NT2/D1 (cell line): ENCODE measurements at regions not wholly inside any gene's neighbourhood (a gene's known extent, or its start where the extent isn't known, plus 50 kb on each side); places are given as distances from the start of the nearest gene placed in this dataset.

Experiments used
- DNase-seq: peaks from one replicate; pipeline ENCODE4 v3.0.0-alpha.2; 2011; ENCODE audit warnings: low read depth, low spot score
- H3K27me3 ChIP-seq: 2 replicates; pipeline ENCODE4 v1.6.0; 2011; ENCODE audit warnings: mild to moderate bottlenecking; ENCODE audit not compliant: insufficient read length, insufficient read depth
- H3K36me3 ChIP-seq: 2 replicates; pipeline ENCODE4 v1.6.1; 2011; ENCODE audit warnings: mild to moderate bottlenecking, low read length, mixed read lengths; ENCODE audit not compliant: insufficient read depth, insufficient read length
- H3K4me1 ChIP-seq: 2 replicates; pipeline ENCODE4 v1.5.1; 2011; ENCODE audit not compliant: insufficient read depth, insufficient read length
- H3K4me3 ChIP-seq: 2 replicates; pipeline ENCODE4 v1.5.1; 2011; ENCODE audit warnings: low read depth; ENCODE audit not compliant: insufficient read length
- H3K9ac ChIP-seq: 2 replicates; pipeline ENCODE4 v1.6.0; 2011; ENCODE audit warnings: low read depth; ENCODE audit not compliant: insufficient read length
- H3K9me3 ChIP-seq: 2 replicates; pipeline ENCODE4 v1.5.1; 2011; ENCODE audit warnings: mild to moderate bottlenecking, low read length; ENCODE audit not compliant: insufficient read depth
- SUZ12 ChIP-seq: IDR thresholded peaks from 2 replicates; pipeline ENCODE4 v1.6.1; 2011; ENCODE audit not compliant: insufficient read length, insufficient read depth; ENCODE audit errors: extremely low read depth
- YY1 ChIP-seq: IDR thresholded peaks from 2 replicates; pipeline ENCODE4 v1.6.1; 2011; ENCODE audit not compliant: insufficient read length, insufficient read depth
- ZNF274 ChIP-seq: IDR thresholded peaks from 2 replicates; pipeline ENCODE4 v1.6.1; 2011; ENCODE audit warnings: mild to moderate bottlenecking, low read depth, low read length

DNA sequence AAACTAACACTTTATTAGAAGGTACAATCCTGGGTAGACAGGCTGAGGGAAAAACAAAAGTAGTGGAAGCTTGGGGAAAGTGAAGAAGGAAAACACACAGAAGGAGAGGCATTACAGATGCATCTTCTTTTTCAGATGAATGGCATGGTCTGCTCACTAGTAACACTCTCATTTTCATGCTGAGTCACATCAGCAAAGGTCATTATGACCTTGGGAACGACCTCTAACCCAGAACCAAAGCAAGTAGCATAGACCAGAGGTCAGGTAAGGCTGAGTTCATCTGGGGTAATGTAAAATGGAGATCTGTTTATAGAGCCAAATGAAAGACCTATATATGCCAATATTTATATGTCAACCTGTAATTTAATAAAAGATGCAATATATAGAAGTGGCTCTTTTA, 294.4 kb upstream of the LRRTM4 start:
- Histone ChIP-seq H3K36me3 (no peaks in the 10 kb centered on the region), H3K9me3 (no peaks in the 10 kb centered on the region), H3K27me3 (no peaks in the 10 kb centered on the region), H3K4me3 (no peak overlapping the region), H3K9ac (no peak overlapping the region), H3K4me1 (no peaks in the 10 kb centered on the region)
- DNase-seq: no peak
- no peak for TF ChIP-seq SUZ12
- no peak for TF ChIP-seq YY1
- TF ChIP-seq ZNF274: no peak

DNA sequence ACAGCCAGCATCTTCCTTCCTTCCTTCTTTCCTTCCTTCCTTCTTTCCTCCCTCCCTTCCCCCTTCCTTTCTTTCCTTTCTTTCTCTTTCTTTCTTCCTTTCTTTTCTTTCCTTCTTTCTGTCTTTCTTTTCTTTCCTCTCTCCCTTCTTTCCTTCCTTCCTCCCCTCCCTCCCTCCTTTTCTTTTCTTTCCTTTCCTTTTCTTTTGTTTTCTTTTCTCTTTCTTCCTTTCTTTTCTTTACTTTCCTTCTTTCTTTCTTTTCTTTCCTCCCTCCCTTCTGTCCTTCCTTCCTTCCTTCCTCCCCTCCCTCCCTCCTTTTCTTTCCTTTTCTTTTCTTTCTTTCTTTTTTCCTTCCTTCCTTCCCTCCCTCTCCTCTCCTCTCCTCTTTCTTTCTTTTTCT, 296.0 kb upstream of the LRRTM4 start:
- no peak overlapping the region for H3K9ac ChIP-seq

DNA sequence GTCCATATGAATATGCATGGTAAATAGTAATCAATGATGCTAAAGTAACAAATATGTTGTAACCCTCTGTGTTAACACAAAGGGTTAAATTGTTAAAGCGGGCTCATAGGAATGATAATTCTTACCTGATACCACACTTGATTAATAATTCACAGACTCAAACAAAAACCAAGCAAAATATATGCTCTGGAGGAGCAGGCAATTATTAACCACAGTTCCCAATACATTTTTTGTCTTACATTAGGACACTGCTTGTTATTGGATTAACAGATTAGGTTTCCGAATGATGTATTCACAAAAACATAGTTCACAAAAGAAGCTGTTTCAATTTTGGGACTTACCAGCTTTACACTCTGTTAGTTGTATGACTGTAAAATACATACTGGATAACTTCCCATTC, 300.9 kb upstream of the LRRTM4 start:
- TF ChIP-seq YY1 (no peak), SUZ12 (no peak), ZNF274 (no peak)
- H3K27me3 ChIP-seq: no peaks in the 10 kb centered on the region
- H3K9ac ChIP-seq: no peak overlapping the region
- DNase-seq: no peak
- no peaks in the 10 kb centered on the region for H3K9me3 ChIP-seq
- H3K4me1 ChIP-seq: no peaks in the 10 kb centered on the region
- no peak overlapping the region for H3K4me3 ChIP-seq
- no peaks in the 10 kb centered on the region for H3K36me3 ChIP-seq

More for the DNA sequence above, 296.0 kb upstream of the LRRTM4 start:
- H3K4me1 ChIP-seq: no peaks in the 10 kb centered on the region
- no peak overlapping the region for H3K4me3 ChIP-seq
- no peak for DNase-seq
- H3K9me3 ChIP-seq: no peaks in the 10 kb centered on the region
- H3K36me3 ChIP-seq: no peaks in the 10 kb centered on the region
- no peaks in the 10 kb centered on the region for H3K27me3 ChIP-seq
- TF ChIP-seq YY1: no peak
- TF ChIP-seq SUZ12: no peak
- TF ChIP-seq ZNF274: no peak

DNA sequence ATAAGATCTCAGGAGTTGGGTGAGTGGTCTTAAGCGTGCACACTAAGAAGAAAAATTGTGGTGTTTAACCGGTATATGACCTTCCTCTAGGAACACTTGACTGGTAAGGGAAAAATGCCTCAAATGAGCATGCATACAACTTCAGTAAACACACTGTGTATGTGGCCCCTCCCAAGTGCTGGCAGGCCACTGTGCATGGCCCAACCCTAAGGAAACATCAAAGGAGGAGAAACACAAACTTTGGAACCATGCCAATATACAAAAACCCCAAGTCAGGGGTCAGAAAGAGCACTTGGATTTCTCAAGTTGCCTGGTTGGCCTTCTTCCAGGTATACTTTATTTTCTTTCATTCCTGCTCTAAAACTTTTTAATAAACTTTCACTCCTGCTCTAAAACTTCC, 308.9 kb upstream of the LRRTM4 start:
- peaks cover 27% of the 10 kb centered on the region for H3K9me3 ChIP-seq
- no peaks in the 10 kb centered on the region for H3K4me1 ChIP-seq
- no peak for DNase-seq
- TF ChIP-seq ZNF274 (no peak), SUZ12 (no peak), YY1 (no peak)
- H3K27me3 ChIP-seq: no peaks in the 10 kb centered on the region
- H3K4me3 ChIP-seq: no peak overlapping the region
- no peaks in the 10 kb centered on the region for H3K36me3 ChIP-seq
- H3K9ac ChIP-seq: no peak overlapping the region

DNA sequence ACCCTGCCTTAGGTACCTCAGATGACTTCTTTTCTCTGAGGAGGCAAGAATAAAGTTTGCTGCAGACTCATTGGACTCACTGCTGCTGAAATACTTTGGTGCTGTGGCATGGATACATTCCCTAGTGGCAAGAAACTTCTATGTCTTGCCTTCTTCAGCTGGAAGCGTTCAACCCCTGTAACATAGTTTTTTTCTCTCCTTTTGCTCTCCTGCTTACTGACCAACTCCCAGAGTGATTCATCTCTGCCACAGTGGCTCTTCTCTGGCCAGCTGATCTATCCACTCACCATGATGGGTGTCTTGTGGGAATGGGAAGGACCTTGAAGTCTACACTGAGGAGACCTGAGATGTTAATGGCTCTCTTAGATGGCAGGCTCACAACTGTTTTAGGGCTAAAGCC, 309.3 kb upstream of the LRRTM4 start:
- no peak overlapping the region for H3K9ac ChIP-seq
- no peaks in the 10 kb centered on the region for H3K4me1 ChIP-seq
- peaks cover 27% of the 10 kb centered on the region for H3K9me3 ChIP-seq
- no peak overlapping the region for H3K4me3 ChIP-seq
- DNase-seq: no peak
- H3K27me3 ChIP-seq: no peaks in the 10 kb centered on the region
- no peaks in the 10 kb centered on the region for H3K36me3 ChIP-seq
- TF ChIP-seq YY1 (no peak), SUZ12 (no peak), ZNF274 (no peak)

DNA sequence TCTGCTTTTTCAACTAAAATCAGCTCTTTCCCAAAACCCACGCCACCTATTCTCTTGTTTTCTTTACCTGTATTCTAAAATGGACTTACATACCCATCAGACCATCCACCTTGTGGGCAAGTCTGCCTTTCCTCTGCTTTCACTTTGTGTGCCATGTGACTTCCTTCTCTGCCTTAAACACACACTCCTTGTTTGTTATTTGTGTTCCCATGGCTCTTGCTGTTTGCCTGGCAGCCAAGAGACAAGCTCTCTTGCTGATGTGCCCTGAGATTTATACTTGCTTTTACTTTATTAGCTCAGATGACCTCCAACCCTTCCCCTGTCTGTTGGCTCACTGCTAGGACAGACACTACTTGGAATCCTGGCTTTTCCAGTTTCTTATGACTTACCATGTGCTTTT, 309.7 kb upstream of the LRRTM4 start:
- TF ChIP-seq YY1 (no peak), SUZ12 (no peak), ZNF274 (no peak)
- DNase-seq: no peak
- Histone ChIP-seq H3K4me1 (no peaks in the 10 kb centered on the region), H3K4me3 (no peak overlapping the region), H3K9me3 (peaks cover 27% of the 10 kb centered on the region), H3K9ac (no peak overlapping the region), H3K27me3 (no peaks in the 10 kb centered on the region), H3K36me3 (no peaks in the 10 kb centered on the region)

DNA sequence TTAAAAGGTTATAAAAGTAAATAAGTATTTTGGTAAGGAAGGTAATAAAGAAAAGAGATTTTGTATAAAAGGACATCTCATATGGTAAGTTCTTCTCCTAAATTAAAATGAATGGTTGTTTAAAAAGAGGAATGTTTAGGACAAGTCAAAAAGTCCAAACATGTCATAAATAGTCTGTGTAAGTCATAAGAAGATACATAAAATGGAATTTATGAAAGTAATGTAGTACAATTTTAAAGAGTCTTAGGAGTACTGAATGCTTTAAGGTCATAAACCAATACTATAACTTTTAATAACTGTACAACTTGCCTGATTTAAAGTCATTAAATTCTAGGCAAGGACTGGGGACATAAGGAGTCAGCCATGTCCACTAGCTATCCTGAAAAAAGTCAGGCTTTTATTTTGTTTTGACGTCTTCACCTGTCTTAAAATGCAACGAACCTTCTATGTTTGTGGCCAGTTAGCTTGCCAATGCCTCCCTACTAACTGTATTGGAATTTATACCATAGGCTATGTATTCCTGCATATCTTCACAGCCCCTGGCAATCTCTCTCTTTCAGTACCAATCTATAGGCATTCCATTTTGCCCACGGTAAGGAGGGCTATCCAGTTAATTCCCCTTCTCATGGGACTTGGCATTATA, 312.3 kb upstream of the LRRTM4 start:
- Histone ChIP-seq H3K36me3 (no peaks in the 10 kb centered on the region), H3K4me3 (no peak overlapping the region), H3K27me3 (no peaks in the 10 kb centered on the region), H3K4me1 (no peaks in the 10 kb centered on the region), H3K9me3 (peaks cover 27% of the 10 kb centered on the region), H3K9ac (no peak overlapping the region)
- no peak for DNase-seq
- TF ChIP-seq ZNF274: no peak
- TF ChIP-seq YY1: no peak
- no peak for TF ChIP-seq SUZ12

DNA sequence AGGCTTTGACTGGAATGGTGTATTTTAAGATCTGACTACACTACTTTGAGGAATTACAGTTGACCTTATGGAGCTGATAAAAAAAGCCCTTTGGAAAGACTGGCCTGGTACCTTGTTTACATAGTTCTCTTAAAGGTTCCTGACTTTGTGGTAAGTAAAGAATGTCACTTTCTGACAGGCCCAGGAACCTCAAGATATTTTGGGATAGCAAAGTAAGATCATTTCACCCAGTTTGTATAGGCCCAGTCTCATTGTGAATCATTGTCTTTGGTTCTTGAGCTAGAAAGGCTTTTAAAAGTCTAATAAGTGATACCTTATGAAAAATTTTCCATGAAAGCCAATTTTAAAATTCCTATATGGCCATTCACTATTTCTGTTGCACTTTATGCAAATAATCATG, 316.3 kb upstream of the LRRTM4 start:
- no peaks in the 10 kb centered on the region for H3K27me3 ChIP-seq
- peaks cover 20% of the 10 kb centered on the region for H3K9me3 ChIP-seq
- no peaks in the 10 kb centered on the region for H3K4me1 ChIP-seq

More for the DNA sequence above, 316.3 kb upstream of the LRRTM4 start:
- Histone ChIP-seq H3K9ac (no peak overlapping the region), H3K4me3 (no peak overlapping the region), H3K36me3 (no peaks in the 10 kb centered on the region)
- no peak for DNase-seq
- TF ChIP-seq YY1 (no peak), ZNF274 (no peak), SUZ12 (no peak)
